GM23248 (cell line): ENCODE measurements at regions not wholly inside any gene's neighbourhood (a gene's known extent, or its start where the extent isn't known, plus 50 kb on each side); places are given as distances from the start of the nearest gene placed in this dataset.

ENCODE experiments used
- DNase-seq: peaks from one replicate; pipeline ENCODE4 v3.0.0-alpha.2; 2015
- H2AFZ ChIP-seq: fragments of 200-600 bp; sonication (generic); 2 replicates; pipeline ENCODE4 v1.6.1; 2016; ENCODE audit warnings: antibody characterized with exemption
- H3F3A ChIP-seq: fragments of 200-600 bp; sonication (generic); 2 replicates; pipeline ENCODE4 v1.6.1; 2016; ENCODE audit warnings: mild to moderate bottlenecking, antibody characterized with exemption, mixed run types; ENCODE audit not compliant: insufficient read depth
- H3K27ac ChIP-seq: fragments of 200-600 bp; sonication (generic); 2 replicates; pipeline ENCODE4 v1.5.1; 2016; ENCODE audit warnings: mild to moderate bottlenecking
- H3K27me3 ChIP-seq: fragments of 200-600 bp; sonication (generic); replicated peaks from 2 replicates; pipeline ENCODE4 v1.6.1; 2016; ENCODE audit warnings: mild to moderate bottlenecking; ENCODE audit not compliant: insufficient read depth
- H3K36me3 ChIP-seq: fragments of 200-600 bp; sonication (generic); 2 replicates; pipeline ENCODE4 v1.6.1; 2016; ENCODE audit warnings: low read depth, mild to moderate bottlenecking
- H3K4me1 ChIP-seq: fragments of 200-600 bp; sonication (generic); 2 replicates; pipeline ENCODE4 v1.6.1; 2016; ENCODE audit warnings: mild to moderate bottlenecking; ENCODE audit not compliant: insufficient read depth
- H3K4me2 ChIP-seq: fragments of 200-600 bp; sonication (generic); one replicate; pipeline ENCODE4 v1.6.1; 2016; ENCODE audit warnings: mild to moderate bottlenecking; ENCODE audit not compliant: unreplicated experiment
- H3K4me3 ChIP-seq: fragments of 200-600 bp; sonication (generic); 2 replicates; pipeline ENCODE4 v1.5.1; 2016; ENCODE audit warnings: mild to moderate bottlenecking
- H3K79me2 ChIP-seq: fragments of 200-600 bp; sonication (generic); 2 replicates; pipeline ENCODE4 v1.6.1; 2016; ENCODE audit warnings: mild to moderate bottlenecking; ENCODE audit not compliant: insufficient read depth
- H3K9ac ChIP-seq: fragments of 200-600 bp; sonication (generic); 2 replicates; pipeline ENCODE4 v1.6.1; 2016; ENCODE audit warnings: mild to moderate bottlenecking
- H3K9me2 ChIP-seq: fragments of 200-600 bp; sonication (generic); 2 replicates; pipeline ENCODE4 v1.6.1; 2016; ENCODE audit warnings: mixed run types, mild to moderate bottlenecking, moderate library complexity; ENCODE audit not compliant: insufficient read depth
- H3K9me3 ChIP-seq: fragments of 200-600 bp; sonication (generic); one replicate; pipeline ENCODE4 v1.6.1; 2017; ENCODE audit warnings: low read depth
- H4K20me1 ChIP-seq: fragments of 200-600 bp; sonication (generic); 2 replicates; pipeline ENCODE4 v1.6.0; 2016; ENCODE audit not compliant: insufficient read depth
- EZH2 ChIP-seq: fragments of 200-600 bp; sonication (generic); IDR thresholded peaks from 2 replicates; pipeline ENCODE4 v1.6.1; 2018; ENCODE audit warnings: antibody characterized with exemption, mild to moderate bottlenecking; ENCODE audit not compliant: insufficient read depth, poor library complexity, severe bottlenecking
- EZH2phosphoT487 ChIP-seq: fragments of 200-600 bp; sonication (generic); IDR thresholded peaks from 2 replicates; pipeline ENCODE4 v1.6.1; 2018; ENCODE audit warnings: antibody characterized with exemption, moderate library complexity, mild to moderate bottlenecking, low read depth; ENCODE audit not compliant: insufficient read depth
- WGBS, 2 experiments: methylation state at CpG; one replicate each; pipeline ENCODE4 v1.1.6; 2015 to 2017; ENCODE audit warnings: low lambda C conversion rate in 2 of 2, low coverage in 1 of 2; ENCODE audit errors: missing lambda C conversion rate in 2 of 2; 5-methylcytosine and 5-hydroxymethylcytosine counted together
- in situ Hi-C: fragments of 300-500 bp; cut with MboI; formaldehyde crosslinking; loops from 2 replicates; pipeline ENCODE4 v1.15.0; 2020

DNA sequence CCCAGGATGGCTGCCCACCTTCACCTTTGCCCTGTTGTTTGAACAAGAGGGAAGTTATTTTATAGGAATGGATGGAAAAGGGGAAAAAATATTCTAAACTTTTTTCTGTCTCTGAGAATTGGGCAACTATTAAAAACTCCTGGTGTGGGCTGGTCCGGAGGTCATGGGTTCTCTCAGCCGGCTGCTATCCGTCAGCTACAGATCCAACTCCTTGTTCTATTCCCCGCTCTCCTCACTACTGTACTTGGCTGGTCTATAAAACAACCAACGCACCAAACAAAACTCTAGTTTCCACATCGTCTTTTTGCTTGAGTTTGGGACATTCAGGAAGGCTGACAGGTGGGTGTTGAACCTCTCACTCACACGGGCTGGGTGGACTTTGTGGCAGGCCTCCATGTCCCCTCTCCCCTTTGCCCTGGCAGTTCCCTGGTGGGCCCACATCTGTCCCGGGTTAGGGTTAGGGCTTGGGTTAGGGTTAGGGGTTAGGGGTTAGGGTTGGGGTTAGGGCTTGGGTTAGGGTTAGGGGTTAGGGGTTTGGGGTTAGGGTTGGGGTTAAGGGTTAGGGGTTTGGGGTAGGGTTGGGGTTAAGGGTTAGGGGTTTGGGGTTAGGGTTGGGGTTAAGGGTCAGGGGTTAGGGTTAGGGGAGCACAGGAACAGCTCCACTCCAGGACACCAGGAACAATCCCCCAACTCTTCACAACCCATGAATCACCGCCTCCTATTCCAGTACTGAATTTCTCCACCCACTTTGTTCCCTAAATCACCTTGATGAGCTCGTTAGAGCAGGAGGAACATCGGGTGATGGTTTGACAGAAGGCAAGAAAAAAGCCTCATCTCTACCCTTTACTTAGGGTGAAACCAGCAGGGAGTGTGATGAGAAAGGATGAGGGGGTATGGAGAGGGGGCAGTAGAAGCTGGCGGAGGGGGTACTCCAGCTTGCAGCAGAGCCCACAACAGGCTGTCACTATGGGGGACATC lies 302.1 kb upstream of the IRX4 start:
- H4K20me1 ChIP-seq: no peaks in the 10 kb centered on the region
- H3K9ac ChIP-seq: no peak overlapping the region
- H3K9me3 ChIP-seq: no peaks in the 10 kb centered on the region
- no peaks in the 10 kb centered on the region for H3K79me2 ChIP-seq
- WGBS, 2 experiments: 38 to 41% methylated on average over 12 of the region's 12 CpGs
- H3K4me2 ChIP-seq: no peak overlapping the region
- no peaks in the 10 kb centered on the region for H3K4me1 ChIP-seq
- no peaks in the 10 kb centered on the region for H3F3A ChIP-seq
- no peak overlapping the region for H3K4me3 ChIP-seq
- H3K36me3 ChIP-seq: no peaks in the 10 kb centered on the region
- in situ Hi-C loops: no loop called here
- no peak overlapping the region for H2AFZ ChIP-seq
- H3K9me2 ChIP-seq: no peaks in the 10 kb centered on the region
- H3K27me3 ChIP-seq: no peaks in the 10 kb centered on the region
- no peak for DNase-seq
- H3K27ac ChIP-seq: no peak overlapping the region
- no peak for TF ChIP-seq EZH2phosphoT487
- no peak for TF ChIP-seq EZH2

DNA sequence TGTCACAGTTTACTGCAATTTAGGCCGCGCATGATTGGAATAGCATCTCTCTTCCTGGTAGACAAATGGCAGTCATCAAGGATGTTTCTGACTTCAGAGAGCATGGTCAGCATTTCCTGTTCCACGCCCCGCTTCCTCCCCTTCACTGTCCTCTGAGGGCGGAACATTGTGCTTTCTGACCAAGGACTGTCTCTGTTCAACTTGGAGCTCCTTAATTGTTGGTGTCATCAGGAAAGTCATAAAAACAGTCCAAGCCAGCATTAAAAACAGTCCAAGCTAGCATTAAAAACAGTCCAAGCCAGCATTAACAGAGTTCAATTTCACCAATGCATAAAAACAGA lies 301.3 kb upstream of the IRX4 start:
- Histone ChIP-seq H3K4me1 (no peaks in the 10 kb centered on the region), H3K9me3 (no peaks in the 10 kb centered on the region), H3K4me2 (no peak overlapping the region), H3K9ac (no peak overlapping the region), H3K4me3 (no peak overlapping the region), H3K27ac (no peak overlapping the region), H3F3A (no peaks in the 10 kb centered on the region), H3K36me3 (no peaks in the 10 kb centered on the region), H3K27me3 (no peaks in the 10 kb centered on the region), H3K79me2 (no peaks in the 10 kb centered on the region), H2AFZ (no peak overlapping the region), H4K20me1 (no peaks in the 10 kb centered on the region), H3K9me2 (no peaks in the 10 kb centered on the region)
- in situ Hi-C loops: no loop called here
- 46 to 55% methylated on average over 5 of the region's 5 CpGs for WGBS, 2 experiments
- no peak for DNase-seq
- no peak for TF ChIP-seq EZH2
- TF ChIP-seq EZH2phosphoT487: no peak

DNA sequence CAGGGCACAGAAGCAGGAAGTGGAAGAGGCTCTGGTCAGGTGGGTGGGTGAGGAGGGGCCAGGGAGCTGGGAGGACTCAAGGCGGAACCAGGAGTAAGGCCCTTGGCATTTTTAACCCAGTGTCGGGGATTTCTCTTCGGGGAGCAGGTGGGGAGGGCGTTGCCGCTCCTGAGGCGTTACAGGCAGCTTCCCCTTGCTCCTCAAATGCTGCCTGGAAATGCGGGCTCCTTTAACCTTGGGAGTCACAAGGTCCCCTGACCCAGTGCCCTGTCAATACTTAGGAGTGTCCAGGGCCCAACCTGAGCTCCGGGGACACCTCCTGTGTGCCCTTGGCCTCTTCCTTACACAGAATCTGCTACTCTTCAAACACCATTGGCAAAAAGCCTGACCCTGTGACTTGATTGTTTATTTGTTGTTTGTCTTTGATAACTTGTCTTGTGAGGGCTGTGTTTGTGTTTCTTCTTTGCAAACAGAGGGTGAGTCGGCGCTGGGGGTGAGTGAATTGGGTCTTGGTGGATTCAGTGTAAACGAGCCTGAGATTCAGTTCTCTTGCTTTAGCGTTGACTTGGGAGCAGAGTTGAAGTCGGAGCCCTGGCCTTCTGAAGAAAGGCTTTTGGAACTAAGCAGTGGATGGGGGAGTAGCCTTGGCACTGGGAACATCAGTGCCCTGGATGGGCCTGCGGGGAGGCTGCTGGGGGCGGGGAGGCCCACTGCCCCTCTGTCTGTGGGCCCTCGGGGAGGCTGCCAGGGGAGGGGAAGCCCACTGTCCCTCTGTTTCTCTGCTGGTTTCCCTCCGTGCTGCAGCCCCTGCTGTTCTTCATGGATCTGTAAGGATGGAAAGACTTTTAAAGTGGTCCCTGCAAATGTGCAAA lies 300.7 kb upstream of the IRX4 start:
- Histone ChIP-seq H3K4me3 (no peak overlapping the region), H3F3A (no peaks in the 10 kb centered on the region), H3K9me3 (no peaks in the 10 kb centered on the region), H3K27me3 (no peaks in the 10 kb centered on the region), H3K9me2 (no peaks in the 10 kb centered on the region), H3K4me1 (no peaks in the 10 kb centered on the region), H4K20me1 (no peaks in the 10 kb centered on the region), H3K9ac (no peak overlapping the region), H2AFZ (no peak overlapping the region), H3K36me3 (no peaks in the 10 kb centered on the region), H3K4me2 (no peak overlapping the region), H3K79me2 (no peaks in the 10 kb centered on the region), H3K27ac (no peak overlapping the region)
- DNase-seq: no peak
- in situ Hi-C loops: no loop called here
- TF ChIP-seq EZH2phosphoT487 (no peak), EZH2 (no peak)
- 39 to 42% methylated on average over 16 to 17 of the region's 17 CpGs for WGBS, 2 experiments

DNA sequence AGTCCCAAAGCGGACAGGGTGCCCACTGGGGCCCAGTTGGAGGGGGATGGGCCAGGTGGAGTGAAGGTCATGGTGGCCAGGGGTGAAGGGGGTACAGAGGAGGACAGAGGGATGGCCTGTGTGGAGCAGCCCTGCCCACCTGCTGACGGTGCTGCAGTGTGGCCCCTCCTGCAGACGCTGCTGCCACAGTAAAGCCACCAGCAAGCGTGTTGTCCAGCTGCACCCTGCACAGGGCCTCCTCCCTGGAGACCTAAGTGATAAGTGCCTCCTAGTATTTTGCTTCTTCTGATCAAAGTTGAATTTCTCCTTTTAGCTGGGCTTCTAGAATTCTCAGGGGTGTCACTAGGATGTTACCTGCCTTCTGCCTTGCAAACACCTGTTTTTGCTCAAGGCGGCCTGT lies 299.3 kb upstream of the IRX4 start:
- DNase-seq: no peak
- no peak overlapping the region for H3K4me2 ChIP-seq
- no peaks in the 10 kb centered on the region for H3K4me1 ChIP-seq
- no peak overlapping the region for H3K4me3 ChIP-seq
- no peak for TF ChIP-seq EZH2
- TF ChIP-seq EZH2phosphoT487: no peak
- no peaks in the 10 kb centered on the region for H3K27me3 ChIP-seq
- no peaks in the 10 kb centered on the region for H3K36me3 ChIP-seq
- H3K27ac ChIP-seq: no peak overlapping the region
- no peaks in the 10 kb centered on the region for H3F3A ChIP-seq
- H2AFZ ChIP-seq: no peak overlapping the region
- H3K79me2 ChIP-seq: no peaks in the 10 kb centered on the region
- no peaks in the 10 kb centered on the region for H3K9me2 ChIP-seq
- in situ Hi-C loops: no loop called here
- WGBS, 2 experiments: 71 to 86% methylated on average over 5 of the region's 5 CpGs
- no peak overlapping the region for H3K9ac ChIP-seq
- H3K9me3 ChIP-seq: no peaks in the 10 kb centered on the region
- no peaks in the 10 kb centered on the region for H4K20me1 ChIP-seq
